HepG2 (cell line): ENCODE measurements at regions not wholly inside any gene's neighbourhood (a gene's known extent, or its start where the extent isn't known, plus 50 kb on each side); places are given as distances from the start of the nearest gene placed in this dataset.

ENCODE experiments used
- ATAC-seq: fragments of 200-7000 bp; cut with Tn5 transposase; 3 replicates; pipeline ENCODE4 v1.9.1; 2020; ENCODE audit warnings: mild to moderate bottlenecking, moderate library complexity
- BruUV-seq: library from RNA; stranded (reverse); fragments of 400-500 nt; replicated peaks from 2 replicates; lab custom pipeline; 2021; lab: Mats Ljungman, UMichigan
- CTCF ChIA-PET: fragments of 300-600 bp; formaldehyde crosslinking; extraction: SDS; loops from one replicate; lab custom pipeline; 2021; ENCODE audit warnings: low total read pairs, inconsistent platforms, low intra/inter-chr PET ratio; lab: Yijun Ruan, JAX
- POLR2A ChIA-PET: fragments of 350-600 bp; sonication (Branson Sonifier 250); formaldehyde crosslinking; loops from one replicate; lab custom pipeline; 2020; ENCODE audit warnings: antibody characterized with exemption, inconsistent platforms; lab: Yijun Ruan, JAX
- DNase-seq: peaks from one replicate; pipeline ENCODE4 v3.0.0-alpha.2; 2015; ENCODE audit warnings: low spot score
- FAIRE-seq: peaks from 3 replicates; lab custom pipeline; 2011; peaks lifted over from hg19 to GRCh38; lab: Jason Lieb, UNC
- H2AFZ ChIP-seq: one replicate; pipeline ENCODE4 v1.6.1; 2011; ENCODE audit warnings: low read length, inconsistent platforms
- H3K27ac ChIP-seq: fragments of 300-600 bp; 3 replicates; pipeline ENCODE4 v1.8.0; 2011; ENCODE audit warnings: mixed run types, mild to moderate bottlenecking, mixed read lengths, low read length, inconsistent platforms; ENCODE audit not compliant: insufficient read depth; ENCODE audit errors: extremely low read length
- H3K27me3 ChIP-seq, 2 experiments: fragments of 200-600 bp in 1 of 2; 2 replicates in 1 of 2; 3 replicates in 1 of 2; pipeline versions ENCODE4 v1.6.0 to v1.8.0; 2011; ENCODE audit warnings: low read length in 2 of 2, mild to moderate bottlenecking in 2 of 2, moderate library complexity in 2 of 2, inconsistent platforms in 1 of 2; ENCODE audit not compliant: insufficient read depth in 2 of 2, control insufficient read depth in 1 of 2
- H3K36me3 ChIP-seq, 2 experiments: fragments of 200-600 bp in 1 of 2; replicated peaks in 1 of 2; 2 replicates in 1 of 2; 3 replicates in 1 of 2; pipeline versions ENCODE4 v1.5.1 to v1.8.0; 2011; ENCODE audit warnings: low read length in 2 of 2, inconsistent platforms in 1 of 2; ENCODE audit not compliant: insufficient read depth in 2 of 2, control insufficient read depth in 1 of 2
- H3K4me1 ChIP-seq: 2 replicates; pipeline ENCODE4 v1.5.1; 2012; ENCODE audit warnings: low read length, inconsistent platforms; ENCODE audit not compliant: insufficient read depth
- H3K4me2 ChIP-seq: 2 replicates; pipeline ENCODE4 v1.6.0; 2011; ENCODE audit warnings: low read depth, low read length, inconsistent platforms
- H3K4me3 ChIP-seq, 3 experiments: fragments of 200-600 bp in 1 of 3; sonication (generic), shearing (Covaris generic) in 1 of 3; replicated peaks in 1 of 3; 2 replicates each; pipeline ENCODE4 v1.5.1; 2011 to 2016; ENCODE audit warnings: low read length in 3 of 3, inconsistent platforms in 2 of 3, low read depth in 2 of 3, mild to moderate bottlenecking in 2 of 3, control low read depth in 1 of 3, mixed read lengths in 1 of 3; ENCODE audit not compliant: insufficient read depth in 1 of 3
- H3K79me2 ChIP-seq: one replicate; pipeline ENCODE4 v1.6.1; 2011; ENCODE audit warnings: low read length, inconsistent platforms; ENCODE audit not compliant: insufficient read depth
- H3K9ac ChIP-seq: 2 replicates; pipeline ENCODE4 v1.6.0; 2011; ENCODE audit warnings: mild to moderate bottlenecking, low read depth, low read length, inconsistent platforms; ENCODE audit not compliant: insufficient read depth
- H3K9me3 ChIP-seq: 2 replicates; pipeline ENCODE4 v1.5.1; 2012; ENCODE audit warnings: mild to moderate bottlenecking, low read length
- H4K20me1 ChIP-seq: 2 replicates; pipeline ENCODE4 v1.6.0; 2011; ENCODE audit warnings: inconsistent platforms, mild to moderate bottlenecking, low read length, moderate library complexity; ENCODE audit not compliant: insufficient read depth
- EP300 ChIP-seq, 3 experiments: sonication (generic) in 1 of 3; formaldehyde crosslinking in 1 of 3; IDR thresholded peaks; 2 replicates each; pipeline versions ENCODE4 v1.5.1 to v1.6.1; 2011 to 2020; ENCODE audit warnings: low read depth in 2 of 3, low read length in 2 of 3, borderline replicate concordance in 1 of 3, improper control_type of control experiment in 1 of 3, mild to moderate bottlenecking in 1 of 3, missing genetic modification reagents in 1 of 3, moderate library complexity in 1 of 3
- HNRNPK ChIP-seq: fragments of 200-400 bp; formaldehyde crosslinking; IDR thresholded peaks from 2 replicates; pipeline ENCODE4 v1.6.1; 2018; ENCODE audit warnings: low read length, low read depth, moderate library complexity, mild to moderate bottlenecking; ENCODE audit not compliant: poor library complexity, severe bottlenecking
- SUZ12 ChIP-seq: fragments of 150-350 bp; IDR thresholded peaks from 2 replicates; pipeline ENCODE4 v1.6.1; 2014; ENCODE audit warnings: low read depth, low read length
- TRIM24 ChIP-seq: sonication (generic); formaldehyde crosslinking; IDR thresholded peaks from 2 replicates; pipeline ENCODE4 v1.8.0; 2022; ENCODE audit warnings: mild to moderate bottlenecking, missing genetic modification reagents
- USF2 ChIP-seq, 2 experiments: sonication (generic) in 1 of 2; formaldehyde crosslinking in 1 of 2; IDR thresholded peaks; 2 replicates each; pipeline versions ENCODE4 v1.5.1 to v1.6.1; 2011 to 2020; ENCODE audit warnings: borderline replicate concordance in 1 of 2, low read depth in 1 of 2, low read length in 1 of 2, mild to moderate bottlenecking in 1 of 2, missing genetic modification reagents in 1 of 2, moderate library complexity in 1 of 2
- ZNF263 ChIP-seq: sonication (generic); formaldehyde crosslinking; IDR thresholded peaks from 2 replicates; pipeline ENCODE4 v1.4.0; 2020; ENCODE audit warnings: missing genetic modification reagents
- ZNF512B ChIP-seq: sonication (generic); formaldehyde crosslinking; IDR thresholded peaks from 2 replicates; pipeline ENCODE4 v1.5.1; 2020; ENCODE audit warnings: missing genetic modification reagents, mild to moderate bottlenecking, borderline replicate concordance
- ZNF629 ChIP-seq: sonication (generic); formaldehyde crosslinking; conservative IDR thresholded peaks from 2 replicates; pipeline ENCODE4 v1.5.0; 2020; ENCODE audit warnings: missing genetic modification reagents
- ZNF720 ChIP-seq: sonication (generic); formaldehyde crosslinking; IDR thresholded peaks from 2 replicates; pipeline ENCODE4 v1.4.0; 2020; ENCODE audit warnings: missing genetic modification reagents
- WGBS: methylation state at CpG from one replicate; pipeline ENCODE4 v1.1.6; 2017; ENCODE audit warnings: low lambda C conversion rate; 5-methylcytosine and 5-hydroxymethylcytosine counted together
- in situ Hi-C: cut with HindIII; loops from 2 replicates; pipeline ENCODE4 v1.10.0; 2017; ENCODE audit warnings: low pct_unique_long_range_greater_than_20kb; ENCODE audit not compliant: extremely low pct_ligation_motif_present
- intact Hi-C: fragments of 100-400 bp; cut with micrococcal nuclease; formaldehyde crosslinking; loops from one replicate; pipeline ENCODE4 v1.10.0; 2022; ENCODE audit not compliant: unreplicated experiment

GRCh38 chr4:42787079-42787463 lies 105.4 kb upstream of the GRXCR1 start:
- BruUV-seq = no TSS peak
- ATAC-seq (no peak), FAIRE-seq (no peak), DNase-seq (no peak)
- no peaks in the 10 kb centered on the region for H3K9me3 ChIP-seq
- no peak overlapping the region for H2AFZ ChIP-seq
- POLR2A ChIA-PET = no interaction called here
- no peaks in the 10 kb centered on the region for H3K79me2 ChIP-seq
- no peak overlapping the region for H3K4me2 ChIP-seq
- H3K36me3 ChIP-seq = no peaks in the 10 kb centered on the region
- CTCF ChIA-PET = no interaction called here
- no peaks in the 10 kb centered on the region for H4K20me1 ChIP-seq
- H3K27me3 ChIP-seq = no peaks in the 10 kb centered on the region
- in situ Hi-C loops = no loop called here
- 70% methylated on average over 3 of the region's 6 CpGs for WGBS
- H3K4me3 ChIP-seq = no peak overlapping the region
- no peak overlapping the region for H3K27ac ChIP-seq
- H3K9ac ChIP-seq = no peak overlapping the region
- H3K4me1 ChIP-seq = no peaks in the 10 kb centered on the region
- TF ChIP-seq ZNF512B (CRISPR knock-in tag) (no peak), SUZ12 (no peak), HNRNPK (no peak), EP300 (IDR thresholded peaks at IDR 0.05; ENCODE audit: low read depth in 2 of 2, low read length in 2 of 2) (no peak), EP300 (CRISPR knock-in tag; IDR thresholded peaks at IDR 0.05; ENCODE audit: borderline replicate concordance) (no peak), ZNF720 (CRISPR knock-in tag) (no peak), ZNF629 (CRISPR knock-in tag) (no peak), ZNF263 (CRISPR knock-in tag) (no peak), TRIM24 (CRISPR knock-in tag) (no peak), USF2 (IDR thresholded peaks at IDR 0.05; ENCODE audit: low read depth, low read length) (no peak), USF2 (CRISPR knock-in tag; IDR thresholded peaks at IDR 0.05; ENCODE audit: borderline replicate concordance) (no peak)
- intact Hi-C loops = no loop called here
